Spleen (tissue), 7 donors: ENCODE measurements at regions not wholly inside any gene's neighbourhood (a gene's known extent, or its start where the extent isn't known, plus 50 kb on each side); places are given as distances from the start of the nearest gene placed in this dataset.

Experiments
- POLR2A ChIP-seq, 3 donors: fragments of 450-650 bp; IDR thresholded peaks; one replicate each; pipeline ENCODE4 v1.5.1; 2017; ENCODE audit warnings: antibody characterized with exemption in 3 of 3, mild to moderate bottlenecking in 1 of 3
- POLR2AphosphoS5 ChIP-seq, 3 donors: sonication (generic); formaldehyde crosslinking; IDR thresholded peaks; one replicate each; pipeline ENCODE4 v1.5.1; 2017; ENCODE audit warnings: antibody characterized with exemption in 3 of 3
- TF ChIP-seq, protein P1 (sequence below), 11 experiments: fragments of 200-600 bp in 7 of 11; fragments of 450-650 bp in 4 of 11; sonication (generic) in 4 of 11; IDR thresholded peaks in 8 of 11; conservative IDR thresholded peaks in 3 of 11; 1 replicate in 7 of 11; 2 replicates in 4 of 11; pipeline versions ENCODE4 v1.4.0 to v1.8.0; 2016 to 2021; ENCODE audit warnings: antibody characterized with exemption in 11 of 11, inconsistent platforms in 4 of 11, mild to moderate bottlenecking in 1 of 11
- donor health status: DM: no; HTN: no; CAD: no; lungs with moderate emphysema.
- donor health status: DM: no; HTN: no; CAD: no.
- donor health status: DM: no; HTN: no; CAD: no.

DNA sequence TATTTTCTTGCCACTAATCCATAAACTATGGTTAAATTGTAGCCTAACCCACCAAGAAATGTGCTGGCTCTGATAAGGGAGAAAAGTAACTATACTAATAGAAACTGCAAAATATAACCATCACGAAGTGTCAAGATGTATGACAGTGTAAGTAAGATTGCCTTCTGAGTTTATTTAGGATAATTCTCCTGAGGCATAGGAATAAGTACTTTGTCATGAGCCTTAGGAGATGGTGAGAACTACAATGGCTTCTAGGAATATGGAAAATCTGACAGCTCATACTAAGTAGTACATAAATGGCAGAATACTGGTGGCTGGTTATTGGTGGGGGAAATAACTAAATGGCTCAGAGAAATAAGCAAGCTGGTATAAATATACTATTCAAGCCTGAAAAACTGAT is 543.9 kb downstream of the PRR16 start:
- TF ChIP-seq, protein P1, sequence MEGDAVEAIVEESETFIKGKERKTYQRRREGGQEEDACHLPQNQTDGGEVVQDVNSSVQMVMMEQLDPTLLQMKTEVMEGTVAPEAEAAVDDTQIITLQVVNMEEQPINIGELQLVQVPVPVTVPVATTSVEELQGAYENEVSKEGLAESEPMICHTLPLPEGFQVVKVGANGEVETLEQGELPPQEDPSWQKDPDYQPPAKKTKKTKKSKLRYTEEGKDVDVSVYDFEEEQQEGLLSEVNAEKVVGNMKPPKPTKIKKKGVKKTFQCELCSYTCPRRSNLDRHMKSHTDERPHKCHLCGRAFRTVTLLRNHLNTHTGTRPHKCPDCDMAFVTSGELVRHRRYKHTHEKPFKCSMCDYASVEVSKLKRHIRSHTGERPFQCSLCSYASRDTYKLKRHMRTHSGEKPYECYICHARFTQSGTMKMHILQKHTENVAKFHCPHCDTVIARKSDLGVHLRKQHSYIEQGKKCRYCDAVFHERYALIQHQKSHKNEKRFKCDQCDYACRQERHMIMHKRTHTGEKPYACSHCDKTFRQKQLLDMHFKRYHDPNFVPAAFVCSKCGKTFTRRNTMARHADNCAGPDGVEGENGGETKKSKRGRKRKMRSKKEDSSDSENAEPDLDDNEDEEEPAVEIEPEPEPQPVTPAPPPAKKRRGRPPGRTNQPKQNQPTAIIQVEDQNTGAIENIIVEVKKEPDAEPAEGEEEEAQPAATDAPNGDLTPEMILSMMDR (IDR thresholded peaks at IDR 0.05 in 8 of 11, conservative IDR thresholded peaks at IDR 0.05 in 3 of 11), result no peak
- TF ChIP-seq POLR2A (IDR thresholded peaks at IDR 0.05), result no peak
- TF ChIP-seq POLR2AphosphoS5 (IDR thresholded peaks at IDR 0.05), result no peak
